RWPE1 (cell line): ENCODE measurements at regions not wholly inside any gene's neighbourhood (a gene's known extent, or its start where the extent isn't known, plus 50 kb on each side); places are given as distances from the start of the nearest gene placed in this dataset.

Source experiments
- CTCF ChIA-PET: fragments of 350-600 bp; sonication (Branson Sonifier 250); formaldehyde crosslinking; extraction: SDS; loops from one replicate; lab custom pipeline; 2021; lab: Yijun Ruan, JAX
- POLR2A ChIA-PET: fragments of 400-600 bp; formaldehyde crosslinking; extraction: SDS; loops from one replicate; lab custom pipeline; 2020; ENCODE audit warnings: antibody characterized with exemption; ENCODE audit not compliant: low non-redundant PET; lab: Yijun Ruan, JAX
- DNase-seq: peaks from one replicate; pipeline ENCODE4 v3.0.0; 2012; ENCODE audit warnings: low spot score
- H3K27ac ChIP-seq: fragments of 450-650 bp; 2 replicates; pipeline ENCODE4 v1.5.1; 2017
- TF ChIP-seq, protein P1 (sequence below): fragments of 450-650 bp; conservative IDR thresholded peaks from 2 replicates; pipeline ENCODE4 v1.5.1; 2017; ENCODE audit warnings: low read depth, mild to moderate bottlenecking

DNA sequence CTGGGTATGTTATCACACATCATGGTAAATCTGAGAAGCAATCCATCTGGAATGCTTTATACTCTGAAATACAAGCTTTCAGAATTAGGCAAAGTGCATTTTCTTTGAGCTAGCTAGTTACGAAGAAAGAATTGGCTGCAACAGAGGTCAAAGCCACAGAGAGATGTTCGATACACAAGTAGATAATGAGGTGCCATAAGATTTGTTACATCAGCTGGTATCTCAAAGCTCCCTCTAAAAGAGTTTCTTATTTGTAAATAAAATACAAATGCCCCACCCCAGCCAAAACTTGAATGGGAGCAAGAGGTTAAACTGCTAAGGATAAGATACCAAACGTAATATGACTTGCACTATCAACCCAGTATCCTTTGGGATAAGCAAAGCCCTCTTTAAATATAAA, 84.0 kb upstream of the SLCO3A1 start:
- DNase-seq, result no peak
- POLR2A ChIA-PET, result no interaction called here
- TF ChIP-seq, protein P1, sequence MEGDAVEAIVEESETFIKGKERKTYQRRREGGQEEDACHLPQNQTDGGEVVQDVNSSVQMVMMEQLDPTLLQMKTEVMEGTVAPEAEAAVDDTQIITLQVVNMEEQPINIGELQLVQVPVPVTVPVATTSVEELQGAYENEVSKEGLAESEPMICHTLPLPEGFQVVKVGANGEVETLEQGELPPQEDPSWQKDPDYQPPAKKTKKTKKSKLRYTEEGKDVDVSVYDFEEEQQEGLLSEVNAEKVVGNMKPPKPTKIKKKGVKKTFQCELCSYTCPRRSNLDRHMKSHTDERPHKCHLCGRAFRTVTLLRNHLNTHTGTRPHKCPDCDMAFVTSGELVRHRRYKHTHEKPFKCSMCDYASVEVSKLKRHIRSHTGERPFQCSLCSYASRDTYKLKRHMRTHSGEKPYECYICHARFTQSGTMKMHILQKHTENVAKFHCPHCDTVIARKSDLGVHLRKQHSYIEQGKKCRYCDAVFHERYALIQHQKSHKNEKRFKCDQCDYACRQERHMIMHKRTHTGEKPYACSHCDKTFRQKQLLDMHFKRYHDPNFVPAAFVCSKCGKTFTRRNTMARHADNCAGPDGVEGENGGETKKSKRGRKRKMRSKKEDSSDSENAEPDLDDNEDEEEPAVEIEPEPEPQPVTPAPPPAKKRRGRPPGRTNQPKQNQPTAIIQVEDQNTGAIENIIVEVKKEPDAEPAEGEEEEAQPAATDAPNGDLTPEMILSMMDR, result no peak
- no peak overlapping the region for H3K27ac ChIP-seq
- CTCF ChIA-PET, result interaction anchor here (0.7 kb wide), 1 partner anchor 83 kb away, joined by 3 read pairs; no protein-coding TSS in a partner anchor

DNA sequence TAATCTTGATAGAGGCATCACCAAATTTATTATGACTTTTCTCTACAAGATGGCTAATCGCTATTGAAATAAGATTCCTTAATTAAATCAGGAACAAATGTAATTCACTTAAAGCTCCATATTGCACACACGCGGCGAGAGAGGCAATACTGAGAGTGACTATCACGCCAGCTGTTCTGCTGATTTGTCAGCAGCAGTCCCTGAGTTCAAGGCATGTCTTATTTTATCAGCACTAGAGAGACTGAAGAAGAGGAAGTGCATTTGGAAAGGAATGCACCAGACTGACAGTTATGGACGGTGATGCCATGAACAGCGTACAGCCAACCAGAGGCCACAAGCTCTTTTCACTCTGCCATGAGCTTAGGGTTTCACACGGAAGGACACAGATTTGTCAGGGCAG, 83.6 kb upstream of the SLCO3A1 start:
- H3K27ac ChIP-seq, result no peak overlapping the region
- DNase-seq, result no peak
- ChIA-PET POLR2A (no interaction called here), CTCF (interaction anchor here (0.7 kb wide), 1 partner anchor 83 kb away, joined by 3 read pairs; no protein-coding TSS in a partner anchor)
- TF ChIP-seq, protein P1, result no peak

DNA sequence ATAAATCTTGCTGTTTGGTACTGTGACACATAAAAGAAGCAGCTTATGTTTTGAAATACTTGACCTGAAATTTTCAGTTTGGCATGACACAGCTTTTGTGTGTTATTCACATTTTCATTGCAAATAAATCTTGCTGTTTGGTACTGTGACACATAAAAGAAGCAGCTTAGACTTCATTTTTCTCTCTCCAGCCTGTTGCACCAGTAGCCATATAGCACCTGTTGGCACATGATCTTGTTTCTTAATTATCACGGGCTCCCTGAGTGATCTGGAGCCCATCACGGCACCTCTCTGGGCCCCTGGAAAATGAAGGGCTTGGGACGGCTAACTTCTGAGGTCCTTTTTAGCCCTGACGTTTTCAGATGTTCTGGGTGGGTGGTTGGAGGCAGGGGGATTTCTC, 77.4 kb upstream of the SLCO3A1 start:
- H3K27ac ChIP-seq, result no peak overlapping the region
- DNase-seq, result no peak
- TF ChIP-seq, protein P1, result no peak
- ChIA-PET CTCF (no interaction called here), POLR2A (no interaction called here)

DNA sequence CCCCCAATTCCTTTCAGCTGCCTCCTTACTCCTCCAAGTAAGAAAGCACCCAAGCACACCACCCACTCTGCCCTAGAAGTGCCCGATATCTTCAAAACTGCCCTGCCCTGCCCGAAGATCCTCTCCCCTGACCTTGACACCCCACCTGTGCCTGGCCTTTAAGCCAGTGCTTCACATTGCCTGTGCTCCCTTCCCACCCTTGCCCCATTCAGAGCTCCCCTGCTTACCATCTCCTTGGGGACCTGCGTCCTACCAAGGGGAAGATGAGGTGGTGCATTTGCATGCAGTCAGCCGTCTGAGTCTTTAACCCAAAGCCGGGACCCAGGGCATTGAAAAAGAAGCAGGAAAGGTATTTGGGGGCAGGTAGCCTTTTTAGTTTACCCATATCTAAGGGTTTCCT, 73.5 kb upstream of the SLCO3A1 start:
- TF ChIP-seq, protein P1, result no peak
- CTCF ChIA-PET, result no interaction called here
- no peak overlapping the region for H3K27ac ChIP-seq
- POLR2A ChIA-PET, result no interaction called here
- no peak for DNase-seq

DNA sequence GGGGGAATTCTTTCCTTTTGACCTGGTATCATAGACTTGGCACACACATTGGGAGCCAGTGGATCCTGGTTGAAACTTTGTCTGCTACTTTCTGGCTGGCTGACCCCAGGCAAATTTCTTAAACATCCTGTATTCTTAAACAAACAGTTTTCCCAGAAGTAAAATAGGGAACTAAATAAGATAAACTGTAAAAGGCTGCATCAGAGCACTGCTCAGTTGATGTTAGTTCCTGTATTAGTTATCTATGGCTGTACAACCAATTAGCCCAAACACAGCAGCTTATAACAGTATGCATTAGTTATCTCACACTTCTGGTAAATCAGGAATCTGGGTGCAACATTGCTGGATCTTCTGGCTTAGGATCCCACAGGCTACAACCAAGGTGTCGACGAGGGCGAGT, 73.1 kb upstream of the SLCO3A1 start:
- ChIA-PET CTCF (no interaction called here), POLR2A (no interaction called here)
- DNase-seq, result no peak
- TF ChIP-seq, protein P1, result no peak
- H3K27ac ChIP-seq, result no peak overlapping the region

DNA sequence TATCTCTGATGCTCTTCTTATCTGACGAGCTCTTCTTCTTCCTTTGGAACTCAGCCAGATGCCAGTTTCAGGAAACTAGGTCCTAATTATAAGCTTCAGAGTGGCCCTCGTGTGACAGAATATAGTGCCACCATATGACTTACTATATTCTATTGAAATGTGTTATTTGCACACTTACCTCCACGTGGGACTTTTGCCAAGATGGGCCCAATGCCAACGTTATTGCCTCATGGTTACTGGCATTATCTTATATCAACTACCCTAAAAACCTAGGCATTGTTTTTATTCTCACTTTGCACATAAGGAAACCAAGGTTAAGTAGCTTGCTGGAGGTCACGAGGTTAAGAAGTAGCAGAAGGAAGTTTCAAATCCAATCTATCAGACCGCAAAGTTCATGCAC, 71.3 kb upstream of the SLCO3A1 start:
- no peak for DNase-seq
- ChIA-PET CTCF (no interaction called here), POLR2A (no interaction called here)
- TF ChIP-seq, protein P1, result no peak
- no peak overlapping the region for H3K27ac ChIP-seq

DNA sequence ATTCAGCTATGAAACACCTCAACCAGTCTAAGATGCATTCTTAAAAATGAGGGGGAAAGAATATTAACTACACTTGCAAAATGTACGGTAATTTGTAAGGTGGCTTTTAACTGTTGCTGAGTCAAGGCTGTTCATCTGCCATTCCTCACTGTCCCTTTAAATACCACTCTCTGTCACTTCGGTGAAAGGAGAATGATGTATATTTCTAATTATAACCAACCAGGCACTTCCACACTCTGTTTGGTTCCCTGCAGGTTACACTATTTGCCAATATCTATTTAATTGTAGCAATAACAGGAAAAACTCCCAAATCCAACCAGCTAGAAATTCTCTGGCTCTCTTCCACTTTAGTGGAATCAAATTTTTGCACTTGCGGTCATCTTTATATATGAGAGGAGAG, 70.5 kb upstream of the SLCO3A1 start:
- TF ChIP-seq, protein P1, result no peak
- no peak overlapping the region for H3K27ac ChIP-seq
- CTCF ChIA-PET, result no interaction called here
- POLR2A ChIA-PET, result no interaction called here
- no peak for DNase-seq
